GM12878 (cell line): ENCODE measurements at regions not wholly inside any gene's neighbourhood (a gene's known extent, or its start where the extent isn't known, plus 50 kb on each side); places are given as distances from the start of the nearest gene placed in this dataset.

Experiments used
- CBFB ChIP-seq: IDR thresholded peaks from 2 replicates; pipeline ENCODE4 v1.6.1; 2016; ENCODE audit warnings: antibody characterized with exemption, low read depth
- CBX5 ChIP-seq: sonication (generic); IDR thresholded peaks from 2 replicates; pipeline ENCODE4 v1.6.1; 2016; ENCODE audit warnings: low read depth, moderate library complexity, mild to moderate bottlenecking, inconsistent platforms
- CHD2 ChIP-seq: IDR thresholded peaks from 2 replicates; pipeline ENCODE4 v1.6.1; 2011; ENCODE audit warnings: low read depth, low read length, improper control_type of control experiment, borderline replicate concordance
- GABPA ChIP-seq: IDR thresholded peaks from 2 replicates; pipeline ENCODE4 v1.6.1; 2014; ENCODE audit warnings: antibody characterized with exemption, low read depth, mild to moderate bottlenecking, inconsistent platforms
- HDAC2 ChIP-seq: fragments of 200-600 bp; sonication (generic); IDR thresholded peaks from 2 replicates; pipeline ENCODE4 v1.6.1; 2017
- JUNB ChIP-seq: IDR thresholded peaks from 2 replicates; pipeline ENCODE4 v1.6.1; 2016; ENCODE audit warnings: antibody characterized with exemption, mild to moderate bottlenecking
- MXI1 ChIP-seq: fragments of 150-350 bp; IDR thresholded peaks from 2 replicates; pipeline ENCODE4 v1.6.1; 2011; ENCODE audit warnings: low read depth, mild to moderate bottlenecking, inconsistent platforms, low read length, improper control_type of control experiment
- NFYB ChIP-seq: IDR thresholded peaks from 2 replicates; pipeline ENCODE4 v1.6.1; 2011; ENCODE audit warnings: low read depth, mild to moderate bottlenecking, low read length, improper control_type of control experiment, moderate library complexity; ENCODE audit not compliant: insufficient read depth
- POLR2AphosphoS2 ChIP-seq: IDR thresholded peaks from 2 replicates; pipeline ENCODE4 v1.6.1; 2011; ENCODE audit warnings: low read depth, mild to moderate bottlenecking, low read length, improper control_type of control experiment, moderate library complexity
- POLR2AphosphoS5 ChIP-seq: IDR thresholded peaks from 2 replicates; pipeline ENCODE4 v1.6.1; 2011; ENCODE audit warnings: mild to moderate bottlenecking, low read length, inconsistent platforms
- RCOR1 ChIP-seq: conservative IDR thresholded peaks from 2 replicates; pipeline ENCODE4 v1.6.1; 2012; ENCODE audit warnings: low read depth, low read length, improper control_type of control experiment
- SMAD5 ChIP-seq: IDR thresholded peaks from 2 replicates; pipeline ENCODE4 v1.6.1; 2016; ENCODE audit warnings: antibody characterized with exemption, low read depth
- SPI1 ChIP-seq: IDR thresholded peaks from 2 replicates; pipeline ENCODE4 v1.6.1; 2011; ENCODE audit warnings: low read depth, mild to moderate bottlenecking, low read length, moderate library complexity, borderline replicate concordance; ENCODE audit not compliant: insufficient read depth
- SRF ChIP-seq, 2 experiments: IDR thresholded peaks; 2 replicates each; pipeline ENCODE4 v1.6.1; 2011; ENCODE audit warnings: low read depth in 2 of 2, low read length in 2 of 2, mild to moderate bottlenecking in 1 of 2, moderate library complexity in 1 of 2
- SUPT20H ChIP-seq: IDR thresholded peaks from 2 replicates; pipeline ENCODE4 v1.6.1; 2011; ENCODE audit warnings: low read depth, mild to moderate bottlenecking, low read length, moderate library complexity, borderline replicate concordance; ENCODE audit not compliant: control insufficient read depth
- TCF3 ChIP-seq: IDR thresholded peaks from 2 replicates; pipeline ENCODE4 v1.6.1; 2012; ENCODE audit warnings: low read depth, mild to moderate bottlenecking, low read length, borderline replicate concordance; ENCODE audit not compliant: insufficient read depth
- TCF7 ChIP-seq: IDR thresholded peaks from 2 replicates; pipeline ENCODE4 v1.6.1; 2014; ENCODE audit warnings: antibody characterized with exemption, borderline replicate concordance
- WRNIP1 ChIP-seq: IDR thresholded peaks from 2 replicates; pipeline ENCODE4 v1.6.1; 2011; ENCODE audit warnings: low read depth, low read length, improper control_type of control experiment, borderline replicate concordance
- TF ChIP-seq, protein P1 (sequence below): fragments of 450-650 bp; IDR thresholded peaks from 2 replicates; pipeline ENCODE4 v1.6.1; 2017; ENCODE audit warnings: borderline replicate concordance
- TF ChIP-seq, protein P2 (sequence below): fragments of 450-650 bp; formaldehyde crosslinking; IDR thresholded peaks from 2 replicates; pipeline ENCODE4 v1.4.0; 2020; ENCODE audit warnings: mild to moderate bottlenecking, moderate library complexity
- TF ChIP-seq, protein P3 (sequence below): IDR thresholded peaks from 2 replicates; pipeline ENCODE4 v1.6.1; 2012; ENCODE audit warnings: improper control_type of control experiment, low read depth, low read length; ENCODE audit not compliant: insufficient replicate concordance

DNA sequence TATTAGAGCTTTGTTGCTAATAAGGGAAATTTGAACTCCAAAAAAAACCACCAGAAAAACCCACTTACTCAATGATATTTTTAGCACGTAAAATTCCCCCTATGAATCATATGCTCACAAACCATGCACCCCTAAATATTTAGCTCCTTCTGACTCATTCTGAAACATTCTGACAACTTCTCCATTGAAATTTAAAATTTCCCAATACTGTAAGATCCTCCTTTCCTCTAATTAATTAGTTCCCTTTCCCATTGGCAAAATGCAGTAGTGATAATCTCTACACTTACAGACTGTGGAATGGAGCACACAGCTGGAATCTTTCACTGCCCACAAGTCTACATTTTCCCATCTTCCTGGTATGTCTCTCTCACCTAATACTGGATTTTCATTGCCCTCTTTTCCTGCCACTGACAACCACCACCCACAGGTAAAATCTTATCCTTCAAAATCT is 215.8 kb upstream of the ACVR2A start (continued):
- TF ChIP-seq MXI1 (no peak), SMAD5 (no peak), SRF (IDR thresholded peaks at IDR 0.05; ENCODE audit: low read depth in 2 of 2, low read length in 2 of 2) (no peak), POLR2AphosphoS2 (no peak), CBX5 (peak; percentile 84), TCF7 (peak; percentile 34; the same call in 1 of the 2 replicates), CBFB (0 out of 2 replicates have a peak, but pooled peaks have one; percentile 39), HDAC2 (no peak), CHD2 (0 out of 2 replicates have a peak, but pooled peaks have one; percentile 32), NFYB (no peak), SUPT20H (no peak), JUNB (peak; percentile 97), WRNIP1 (no peak), SPI1 (no peak), GABPA (peak; percentile 53; the same call in 1 of the 2 replicates), TCF3 (no peak), RCOR1 (0 out of 2 replicates have a peak, but pooled peaks have one; percentile 34), POLR2AphosphoS5 (no peak)
- TF ChIP-seq, protein P1, sequence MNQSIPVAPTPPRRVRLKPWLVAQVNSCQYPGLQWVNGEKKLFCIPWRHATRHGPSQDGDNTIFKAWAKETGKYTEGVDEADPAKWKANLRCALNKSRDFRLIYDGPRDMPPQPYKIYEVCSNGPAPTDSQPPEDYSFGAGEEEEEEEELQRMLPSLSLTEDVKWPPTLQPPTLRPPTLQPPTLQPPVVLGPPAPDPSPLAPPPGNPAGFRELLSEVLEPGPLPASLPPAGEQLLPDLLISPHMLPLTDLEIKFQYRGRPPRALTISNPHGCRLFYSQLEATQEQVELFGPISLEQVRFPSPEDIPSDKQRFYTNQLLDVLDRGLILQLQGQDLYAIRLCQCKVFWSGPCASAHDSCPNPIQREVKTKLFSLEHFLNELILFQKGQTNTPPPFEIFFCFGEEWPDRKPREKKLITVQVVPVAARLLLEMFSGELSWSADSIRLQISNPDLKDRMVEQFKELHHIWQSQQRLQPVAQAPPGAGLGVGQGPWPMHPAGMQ: no peak
- TF ChIP-seq, protein P2, sequence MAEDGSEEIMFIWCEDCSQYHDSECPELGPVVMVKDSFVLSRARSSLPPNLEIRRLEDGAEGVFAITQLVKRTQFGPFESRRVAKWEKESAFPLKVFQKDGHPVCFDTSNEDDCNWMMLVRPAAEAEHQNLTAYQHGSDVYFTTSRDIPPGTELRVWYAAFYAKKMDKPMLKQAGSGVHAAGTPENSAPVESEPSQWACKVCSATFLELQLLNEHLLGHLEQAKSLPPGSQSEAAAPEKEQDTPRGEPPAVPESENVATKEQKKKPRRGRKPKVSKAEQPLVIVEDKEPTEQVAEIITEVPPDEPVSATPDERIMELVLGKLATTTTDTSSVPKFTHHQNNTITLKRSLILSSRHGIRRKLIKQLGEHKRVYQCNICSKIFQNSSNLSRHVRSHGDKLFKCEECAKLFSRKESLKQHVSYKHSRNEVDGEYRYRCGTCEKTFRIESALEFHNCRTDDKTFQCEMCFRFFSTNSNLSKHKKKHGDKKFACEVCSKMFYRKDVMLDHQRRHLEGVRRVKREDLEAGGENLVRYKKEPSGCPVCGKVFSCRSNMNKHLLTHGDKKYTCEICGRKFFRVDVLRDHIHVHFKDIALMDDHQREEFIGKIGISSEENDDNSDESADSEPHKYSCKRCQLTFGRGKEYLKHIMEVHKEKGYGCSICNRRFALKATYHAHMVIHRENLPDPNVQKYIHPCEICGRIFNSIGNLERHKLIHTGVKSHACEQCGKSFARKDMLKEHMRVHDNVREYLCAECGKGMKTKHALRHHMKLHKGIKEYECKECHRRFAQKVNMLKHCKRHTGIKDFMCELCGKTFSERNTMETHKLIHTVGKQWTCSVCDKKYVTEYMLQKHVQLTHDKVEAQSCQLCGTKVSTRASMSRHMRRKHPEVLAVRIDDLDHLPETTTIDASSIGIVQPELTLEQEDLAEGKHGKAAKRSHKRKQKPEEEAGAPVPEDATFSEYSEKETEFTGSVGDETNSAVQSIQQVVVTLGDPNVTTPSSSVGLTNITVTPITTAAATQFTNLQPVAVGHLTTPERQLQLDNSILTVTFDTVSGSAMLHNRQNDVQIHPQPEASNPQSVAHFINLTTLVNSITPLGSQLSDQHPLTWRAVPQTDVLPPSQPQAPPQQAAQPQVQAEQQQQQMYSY (CRISPR knock-in tag): no peak
- TF ChIP-seq, protein P3, sequence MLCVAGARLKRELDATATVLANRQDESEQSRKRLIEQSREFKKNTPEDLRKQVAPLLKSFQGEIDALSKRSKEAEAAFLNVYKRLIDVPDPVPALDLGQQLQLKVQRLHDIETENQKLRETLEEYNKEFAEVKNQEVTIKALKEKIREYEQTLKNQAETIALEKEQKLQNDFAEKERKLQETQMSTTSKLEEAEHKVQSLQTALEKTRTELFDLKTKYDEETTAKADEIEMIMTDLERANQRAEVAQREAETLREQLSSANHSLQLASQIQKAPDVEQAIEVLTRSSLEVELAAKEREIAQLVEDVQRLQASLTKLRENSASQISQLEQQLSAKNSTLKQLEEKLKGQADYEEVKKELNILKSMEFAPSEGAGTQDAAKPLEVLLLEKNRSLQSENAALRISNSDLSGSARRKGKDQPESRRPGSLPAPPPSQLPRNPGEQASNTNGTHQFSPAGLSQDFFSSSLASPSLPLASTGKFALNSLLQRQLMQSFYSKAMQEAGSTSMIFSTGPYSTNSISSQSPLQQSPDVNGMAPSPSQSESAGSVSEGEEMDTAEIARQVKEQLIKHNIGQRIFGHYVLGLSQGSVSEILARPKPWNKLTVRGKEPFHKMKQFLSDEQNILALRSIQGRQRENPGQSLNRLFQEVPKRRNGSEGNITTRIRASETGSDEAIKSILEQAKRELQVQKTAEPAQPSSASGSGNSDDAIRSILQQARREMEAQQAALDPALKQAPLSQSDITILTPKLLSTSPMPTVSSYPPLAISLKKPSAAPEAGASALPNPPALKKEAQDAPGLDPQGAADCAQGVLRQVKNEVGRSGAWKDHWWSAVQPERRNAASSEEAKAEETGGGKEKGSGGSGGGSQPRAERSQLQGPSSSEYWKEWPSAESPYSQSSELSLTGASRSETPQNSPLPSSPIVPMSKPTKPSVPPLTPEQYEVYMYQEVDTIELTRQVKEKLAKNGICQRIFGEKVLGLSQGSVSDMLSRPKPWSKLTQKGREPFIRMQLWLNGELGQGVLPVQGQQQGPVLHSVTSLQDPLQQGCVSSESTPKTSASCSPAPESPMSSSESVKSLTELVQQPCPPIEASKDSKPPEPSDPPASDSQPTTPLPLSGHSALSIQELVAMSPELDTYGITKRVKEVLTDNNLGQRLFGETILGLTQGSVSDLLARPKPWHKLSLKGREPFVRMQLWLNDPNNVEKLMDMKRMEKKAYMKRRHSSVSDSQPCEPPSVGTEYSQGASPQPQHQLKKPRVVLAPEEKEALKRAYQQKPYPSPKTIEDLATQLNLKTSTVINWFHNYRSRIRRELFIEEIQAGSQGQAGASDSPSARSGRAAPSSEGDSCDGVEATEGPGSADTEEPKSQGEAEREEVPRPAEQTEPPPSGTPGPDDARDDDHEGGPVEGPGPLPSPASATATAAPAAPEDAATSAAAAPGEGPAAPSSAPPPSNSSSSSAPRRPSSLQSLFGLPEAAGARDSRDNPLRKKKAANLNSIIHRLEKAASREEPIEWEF: peak; percentile 67
